ENCODE measurements at regions not wholly inside any gene's neighbourhood (a gene's known extent, or its start where the extent isn't known, plus 50 kb on each side); places are given as distances from the start of the nearest gene placed in this dataset.
"Not testable (repeated sequence)": the region's sequence is repeated elsewhere in the genome, so short reads cannot be mapped to it uniquely, and the experiment has no call there.

DNA sequence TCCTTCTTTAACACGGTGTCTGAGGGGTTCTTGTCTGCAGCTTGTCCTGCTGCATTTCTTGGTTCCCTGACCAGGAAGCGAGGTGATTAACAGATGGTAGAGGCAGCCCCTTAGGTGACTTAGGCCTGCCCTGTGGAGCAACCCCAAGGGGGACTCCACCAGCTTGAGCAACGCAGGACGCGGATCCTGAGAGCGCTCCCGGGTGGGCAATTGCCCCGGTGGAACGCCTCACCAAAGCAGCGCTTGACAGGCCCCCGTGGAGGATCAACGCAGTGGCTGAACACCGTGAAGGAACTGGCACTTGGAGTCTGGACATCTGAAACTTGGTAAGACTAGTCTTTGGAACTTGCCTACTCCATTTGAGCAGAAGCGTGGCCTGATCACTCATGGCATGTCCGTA lies 272.9 kb upstream of the ATXN7L3B start:
- peaks cover 25% of the 10 kb centered on the region; the same call in 2 of the 3 replicates for H3K4me1 Mint-ChIP-seq
- Histone ChIP-seq H2AFZ (no peak overlapping the region), H3K36me3 (ENCODE audit: insufficient read depth) (no peaks in the 10 kb centered on the region), H3K27me3 (ENCODE audit: insufficient read depth) (no peaks in the 10 kb centered on the region), H3K4me1 (ENCODE audit: insufficient read depth) (0 out of 2 replicates have a peak, but pooled peaks cover 8% of the 10 kb centered on the region), H3K9me2 (ENCODE audit: insufficient read depth) (no peaks in the 10 kb centered on the region; the same call in 1 of the 2 replicates), H3K79me2 (replicated peaks; ENCODE audit: insufficient read depth) (no peaks in the 10 kb centered on the region), H3F3A (replicated peaks; ENCODE audit: low read depth) (no peaks in the 10 kb centered on the region), H4K20me1 (replicated peaks; ENCODE audit: insufficient read depth) (no peaks in the 10 kb centered on the region), H3K4me3 (no peak overlapping the region), H3K4me2 (no peak overlapping the region), H3K27ac (ENCODE audit: low read depth) (no peak overlapping the region)
- no peak for TF ChIP-seq EZH2 (IDR thresholded peaks at IDR 0.05; ENCODE audit: low read depth, unreplicated experiment)
- no peak for TF ChIP-seq STAT1 (IDR thresholded peaks at IDR 0.05; ENCODE audit: unreplicated experiment)
- TF ChIP-seq, protein P1, sequence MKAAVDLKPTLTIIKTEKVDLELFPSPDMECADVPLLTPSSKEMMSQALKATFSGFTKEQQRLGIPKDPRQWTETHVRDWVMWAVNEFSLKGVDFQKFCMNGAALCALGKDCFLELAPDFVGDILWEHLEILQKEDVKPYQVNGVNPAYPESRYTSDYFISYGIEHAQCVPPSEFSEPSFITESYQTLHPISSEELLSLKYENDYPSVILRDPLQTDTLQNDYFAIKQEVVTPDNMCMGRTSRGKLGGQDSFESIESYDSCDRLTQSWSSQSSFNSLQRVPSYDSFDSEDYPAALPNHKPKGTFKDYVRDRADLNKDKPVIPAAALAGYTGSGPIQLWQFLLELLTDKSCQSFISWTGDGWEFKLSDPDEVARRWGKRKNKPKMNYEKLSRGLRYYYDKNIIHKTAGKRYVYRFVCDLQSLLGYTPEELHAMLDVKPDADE (IDR thresholded peaks at IDR 0.05): no peak
- TF ChIP-seq CREB1 (CRISPR knock-in tag; IDR thresholded peaks at IDR 0.05; ENCODE audit: low read depth): no peak
- no peak for TF ChIP-seq EZH2phosphoT487 (IDR thresholded peaks at IDR 0.05; ENCODE audit: unreplicated experiment)
- TF ChIP-seq JUNB (IDR thresholded peaks at IDR 0.05; ENCODE audit: unreplicated experiment): no peak
- no peak overlapping the region for H3K27ac Mint-ChIP-seq
- peaks cover 1% of the 10 kb centered on the region for H3K27me3 Mint-ChIP-seq (ENCODE audit: insufficient read depth, low read depth, poor library complexity)
- H3K9me3 Mint-ChIP-seq: peaks cover 22% of the 10 kb centered on the region
- ATAC-seq (no peak), DNase-seq (ENCODE audit: low spot score) (no peak)
- H3K36me3 Mint-ChIP-seq (ENCODE audit: low read depth): peaks cover 22% of the 10 kb centered on the region
- H3K4me3 Mint-ChIP-seq: no peak overlapping the region

DNA sequence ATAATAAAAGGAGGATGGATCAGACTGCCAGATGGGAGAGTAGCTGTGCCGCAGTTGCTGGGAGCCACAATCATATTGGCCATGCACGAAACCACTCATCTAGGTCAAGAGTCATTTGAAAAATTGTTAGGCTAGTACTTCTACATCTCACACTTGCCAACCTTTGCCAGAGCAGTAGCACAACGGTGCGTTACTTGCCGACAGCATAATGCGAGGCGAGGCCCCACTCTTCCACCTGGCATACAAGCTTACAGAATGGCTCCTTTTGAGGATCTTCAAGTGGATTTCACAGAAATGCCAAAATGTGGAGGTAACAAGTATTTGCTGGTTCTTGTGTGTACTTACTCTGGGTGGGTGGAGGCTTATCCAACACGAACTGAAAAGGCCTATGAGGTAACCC lies 268.3 kb upstream of the ATXN7L3B start:
- H3K27me3 Mint-ChIP-seq (ENCODE audit: insufficient read depth, low read depth, poor library complexity); ATAC-seq; H3K4me1 Mint-ChIP-seq; H2AFZ ChIP-seq; H3F3A ChIP-seq (replicated peaks; ENCODE audit: low read depth); H3K27me3 ChIP-seq (ENCODE audit: insufficient read depth); H3K27ac Mint-ChIP-seq; H3K9me2 ChIP-seq (ENCODE audit: insufficient read depth); H4K20me1 ChIP-seq (replicated peaks; ENCODE audit: insufficient read depth); H3K79me2 ChIP-seq (replicated peaks; ENCODE audit: insufficient read depth); H3K4me3 Mint-ChIP-seq; DNase-seq (ENCODE audit: low spot score); H3K36me3 ChIP-seq (ENCODE audit: insufficient read depth); H3K27ac ChIP-seq (ENCODE audit: low read depth); H3K4me3 ChIP-seq; H3K4me1 ChIP-seq (ENCODE audit: insufficient read depth); H3K4me2 ChIP-seq: not testable (repeated sequence)
- H3K36me3 Mint-ChIP-seq (ENCODE audit: low read depth): peaks cover 17% of the 10 kb centered on the region
- H3K9me3 Mint-ChIP-seq: peaks cover 20% of the 10 kb centered on the region

DNA sequence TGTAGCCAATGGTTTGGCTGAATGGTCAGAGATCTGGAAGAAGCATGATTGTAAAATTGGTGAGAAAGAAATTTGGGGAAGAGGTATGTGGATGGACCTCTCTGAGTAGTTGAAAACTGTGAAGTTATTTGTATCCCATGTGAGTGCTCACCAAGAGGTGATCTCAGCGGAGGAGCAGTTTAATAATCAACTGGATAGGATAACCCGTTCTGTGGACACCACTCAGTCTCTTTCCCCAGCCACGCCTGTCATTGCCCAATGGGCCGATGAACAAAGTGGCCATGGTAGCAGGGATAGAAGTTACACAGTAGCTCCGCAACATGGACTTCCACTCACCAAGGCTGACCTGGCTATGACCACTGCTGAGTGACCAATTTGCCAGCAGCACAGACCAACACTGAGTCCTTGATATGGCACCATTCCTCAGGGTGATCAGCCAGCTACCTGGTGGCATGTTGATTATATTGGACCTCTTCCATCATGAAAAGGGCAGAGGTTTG lies 257.4 kb upstream of the ATXN7L3B start:
- no peaks in the 10 kb centered on the region for H3K27me3 Mint-ChIP-seq (ENCODE audit: insufficient read depth, low read depth, poor library complexity)
- Histone ChIP-seq H3K27ac (ENCODE audit: low read depth) (no peak overlapping the region), H3K9me2 (ENCODE audit: insufficient read depth) (no peaks in the 10 kb centered on the region), H3K4me2 (no peak overlapping the region), H3K36me3 (ENCODE audit: insufficient read depth) (no peaks in the 10 kb centered on the region), H3F3A (replicated peaks; ENCODE audit: low read depth) (no peaks in the 10 kb centered on the region), H3K27me3 (ENCODE audit: insufficient read depth) (no peaks in the 10 kb centered on the region), H3K4me3 (no peak overlapping the region), H4K20me1 (replicated peaks; ENCODE audit: insufficient read depth) (no peaks in the 10 kb centered on the region), H3K79me2 (replicated peaks; ENCODE audit: insufficient read depth) (no peaks in the 10 kb centered on the region), H3K4me1 (ENCODE audit: insufficient read depth) (no peaks in the 10 kb centered on the region), H2AFZ (no peak overlapping the region)
- peaks cover 15% of the 10 kb centered on the region for H3K36me3 Mint-ChIP-seq (ENCODE audit: low read depth)
- ATAC-seq: no peak
- DNase-seq (ENCODE audit: low spot score): no peak
- no peak overlapping the region for H3K27ac Mint-ChIP-seq
- H3K9me3 Mint-ChIP-seq: peaks cover 27% of the 10 kb centered on the region
- peaks cover 3% of the 10 kb centered on the region; the same call in 1 of the 3 replicates for H3K4me1 Mint-ChIP-seq
- no peak overlapping the region for H3K4me3 Mint-ChIP-seq
- TF ChIP-seq JUNB (IDR thresholded peaks at IDR 0.05; ENCODE audit: unreplicated experiment) (no peak), NANOG (IDR thresholded peaks at IDR 0.05; ENCODE audit: borderline replicate concordance) (no peak), STAT1 (IDR thresholded peaks at IDR 0.05; ENCODE audit: unreplicated experiment) (no peak), ZNF331 (CRISPR knock-in tag; IDR thresholded peaks at IDR 0.05; ENCODE audit: low read depth) (no peak), CREB1 (CRISPR knock-in tag; IDR thresholded peaks at IDR 0.05; ENCODE audit: low read depth) (no peak)
- TF ChIP-seq, protein P2, sequence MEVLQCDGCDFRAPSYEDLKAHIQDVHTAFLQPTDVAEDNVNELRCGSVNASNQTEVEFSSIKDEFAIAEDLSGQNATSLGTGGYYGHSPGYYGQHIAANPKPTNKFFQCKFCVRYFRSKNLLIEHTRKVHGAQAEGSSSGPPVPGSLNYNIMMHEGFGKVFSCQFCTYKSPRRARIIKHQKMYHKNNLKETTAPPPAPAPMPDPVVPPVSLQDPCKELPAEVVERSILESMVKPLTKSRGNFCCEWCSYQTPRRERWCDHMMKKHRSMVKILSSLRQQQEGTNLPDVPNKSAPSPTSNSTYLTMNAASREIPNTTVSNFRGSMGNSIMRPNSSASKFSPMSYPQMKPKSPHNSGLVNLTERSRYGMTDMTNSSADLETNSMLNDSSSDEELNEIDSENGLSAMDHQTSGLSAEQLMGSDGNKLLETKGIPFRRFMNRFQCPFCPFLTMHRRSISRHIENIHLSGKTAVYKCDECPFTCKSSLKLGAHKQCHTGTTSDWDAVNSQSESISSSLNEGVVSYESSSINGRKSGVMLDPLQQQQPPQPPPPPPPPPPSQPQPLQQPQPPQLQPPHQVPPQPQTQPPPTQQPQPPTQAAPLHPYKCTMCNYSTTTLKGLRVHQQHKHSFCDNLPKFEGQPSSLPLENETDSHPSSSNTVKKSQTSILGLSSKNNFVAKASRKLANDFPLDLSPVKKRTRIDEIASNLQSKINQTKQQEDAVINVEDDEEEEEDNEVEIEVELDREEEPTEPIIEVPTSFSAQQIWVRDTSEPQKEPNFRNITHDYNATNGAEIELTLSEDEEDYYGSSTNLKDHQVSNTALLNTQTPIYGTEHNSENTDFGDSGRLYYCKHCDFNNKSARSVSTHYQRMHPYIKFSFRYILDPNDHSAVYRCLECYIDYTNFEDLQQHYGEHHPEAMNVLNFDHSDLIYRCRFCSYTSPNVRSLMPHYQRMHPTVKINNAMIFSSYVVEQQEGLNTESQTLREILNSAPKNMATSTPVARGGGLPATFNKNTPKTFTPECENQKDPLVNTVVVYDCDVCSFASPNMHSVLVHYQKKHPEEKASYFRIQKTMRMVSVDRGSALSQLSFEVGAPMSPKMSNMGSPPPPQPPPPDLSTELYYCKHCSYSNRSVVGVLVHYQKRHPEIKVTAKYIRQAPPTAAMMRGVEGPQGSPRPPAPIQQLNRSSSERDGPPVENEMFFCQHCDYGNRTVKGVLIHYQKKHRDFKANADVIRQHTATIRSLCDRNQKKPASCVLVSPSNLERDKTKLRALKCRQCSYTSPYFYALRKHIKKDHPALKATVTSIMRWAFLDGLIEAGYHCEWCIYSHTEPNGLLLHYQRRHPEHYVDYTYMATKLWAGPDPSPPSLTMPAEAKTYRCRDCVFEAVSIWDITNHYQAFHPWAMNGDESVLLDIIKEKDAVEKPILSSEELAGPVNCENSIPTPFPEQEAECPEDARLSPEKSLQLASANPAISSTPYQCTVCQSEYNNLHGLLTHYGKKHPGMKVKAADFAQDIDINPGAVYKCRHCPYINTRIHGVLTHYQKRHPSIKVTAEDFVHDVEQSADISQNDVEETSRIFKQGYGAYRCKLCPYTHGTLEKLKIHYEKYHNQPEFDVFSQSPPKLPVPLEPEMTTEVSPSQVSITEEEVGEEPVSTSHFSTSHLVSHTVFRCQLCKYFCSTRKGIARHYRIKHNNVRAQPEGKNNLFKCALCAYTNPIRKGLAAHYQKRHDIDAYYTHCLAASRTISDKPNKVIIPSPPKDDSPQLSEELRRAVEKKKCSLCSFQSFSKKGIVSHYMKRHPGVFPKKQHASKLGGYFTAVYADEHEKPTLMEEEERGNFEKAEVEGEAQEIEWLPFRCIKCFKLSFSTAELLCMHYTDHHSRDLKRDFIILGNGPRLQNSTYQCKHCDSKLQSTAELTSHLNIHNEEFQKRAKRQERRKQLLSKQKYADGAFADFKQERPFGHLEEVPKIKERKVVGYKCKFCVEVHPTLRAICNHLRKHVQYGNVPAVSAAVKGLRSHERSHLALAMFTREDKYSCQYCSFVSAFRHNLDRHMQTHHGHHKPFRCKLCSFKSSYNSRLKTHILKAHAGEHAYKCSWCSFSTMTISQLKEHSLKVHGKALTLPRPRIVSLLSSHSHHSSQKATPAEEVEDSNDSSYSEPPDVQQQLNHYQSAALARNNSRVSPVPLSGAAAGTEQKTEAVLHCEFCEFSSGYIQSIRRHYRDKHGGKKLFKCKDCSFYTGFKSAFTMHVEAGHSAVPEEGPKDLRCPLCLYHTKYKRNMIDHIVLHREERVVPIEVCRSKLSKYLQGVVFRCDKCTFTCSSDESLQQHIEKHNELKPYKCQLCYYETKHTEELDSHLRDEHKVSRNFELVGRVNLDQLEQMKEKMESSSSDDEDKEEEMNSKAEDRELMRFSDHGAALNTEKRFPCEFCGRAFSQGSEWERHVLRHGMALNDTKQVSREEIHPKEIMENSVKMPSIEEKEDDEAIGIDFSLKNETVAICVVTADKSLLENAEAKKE (CRISPR knock-in tag; IDR thresholded peaks at IDR 0.05): no peak

Measured in GM23338 (cell line).